Stimulated activated naive B cell treated with anti-CD40 and anti-IgM and Interleukin-4, amounts not matched to agents 10 μg/mL and 1 μg/mL and 100 μg/mL, for 72 hours (primary cell): ENCODE measurements at regions not wholly inside any gene's neighbourhood (a gene's known extent, or its start where the extent isn't known, plus 50 kb on each side); places are given as distances from the start of the nearest gene placed in this dataset.

Experiments
- ATAC-seq, 2 donors: fragments of 150-1000 bp; cut with Tn5 transposase; replicated peaks; 2 replicates each; pipeline ENCODE4 v1.10.0; 2021; ENCODE audit warnings: moderate library complexity in 1 of 2
- DNase-seq: peaks from one replicate; pipeline ENCODE4 v3.0.0; 2021
- H3K27ac Mint-ChIP-seq: one replicate; pipeline ENCODE4 v1.8.0; 2022; ENCODE audit warnings: mild to moderate bottlenecking, mixed read lengths
- H3K27me3 Mint-ChIP-seq, 2 donors: one replicate each; pipeline ENCODE4 v1.8.0; 2022; ENCODE audit warnings: mixed read lengths in 2 of 2
- H3K36me3 Mint-ChIP-seq, 2 donors: one replicate each; pipeline ENCODE4 v1.8.0; 2022; ENCODE audit warnings: mixed read lengths in 2 of 2, mild to moderate bottlenecking in 1 of 2
- H3K4me1 Mint-ChIP-seq, 2 donors: one replicate each; pipeline ENCODE4 v1.8.0; 2022; ENCODE audit warnings: mixed read lengths in 2 of 2, mild to moderate bottlenecking in 1 of 2
- H3K4me3 Mint-ChIP-seq, 2 donors: one replicate each; pipeline ENCODE4 v1.8.0; 2022; ENCODE audit warnings: mild to moderate bottlenecking in 2 of 2, mixed read lengths in 2 of 2, moderate library complexity in 1 of 2
- H3K9me3 Mint-ChIP-seq, 2 donors: one replicate each; pipeline ENCODE4 v1.8.0; 2022; ENCODE audit warnings: mixed read lengths in 2 of 2, mild to moderate bottlenecking in 1 of 2

GRCh38 chr10:130686689-130687300, 550.6 kb downstream of the GLRX3 start:
- Mint-ChIP-seq H3K27ac (no peak overlapping the region), H3K9me3 (peaks cover 4 to 11% of the 10 kb centered on the region in 2 donors), H3K4me1 (no peaks in the 10 kb centered on the region), H3K27me3 (peaks cover 0 to under 1% of the 10 kb centered on the region in 2 donors), H3K36me3 (peaks cover 0 to 2% of the 10 kb centered on the region in 2 donors), H3K4me3 (no peak overlapping the region)
- ATAC-seq (no peak), DNase-seq (no peak)

GRCh38 chr10:130687566-130687965, 551.4 kb downstream of the GLRX3 start:
- no peak for ATAC-seq
- Mint-ChIP-seq H3K4me3 (no peak overlapping the region), H3K27me3 (no peaks in the 10 kb centered on the region), H3K36me3 (peaks cover 0 to 2% of the 10 kb centered on the region in 2 donors), H3K4me1 (no peaks in the 10 kb centered on the region), H3K9me3 (peaks cover 4 to 7% of the 10 kb centered on the region in 2 donors), H3K27ac (no peak overlapping the region)
- no peak for DNase-seq

- DNase-seq (no peak), ATAC-seq (no peak)
- H3K36me3 Mint-ChIP-seq: no peaks in the 10 kb centered on the region
- H3K9me3 Mint-ChIP-seq: peaks cover 0 to 2% of the 10 kb centered on the region in 2 donors
- H3K4me1 Mint-ChIP-seq: no peaks in the 10 kb centered on the region
- no peak overlapping the region for H3K27ac Mint-ChIP-seq
- no peak overlapping the region for H3K4me3 Mint-ChIP-seq
- H3K27me3 Mint-ChIP-seq: peaks cover 0 to 3% of the 10 kb centered on the region in 2 donors
Observed at GRCh38 chr10:130689743-130690626, 553.8 kb downstream of the GLRX3 start.

DNA sequence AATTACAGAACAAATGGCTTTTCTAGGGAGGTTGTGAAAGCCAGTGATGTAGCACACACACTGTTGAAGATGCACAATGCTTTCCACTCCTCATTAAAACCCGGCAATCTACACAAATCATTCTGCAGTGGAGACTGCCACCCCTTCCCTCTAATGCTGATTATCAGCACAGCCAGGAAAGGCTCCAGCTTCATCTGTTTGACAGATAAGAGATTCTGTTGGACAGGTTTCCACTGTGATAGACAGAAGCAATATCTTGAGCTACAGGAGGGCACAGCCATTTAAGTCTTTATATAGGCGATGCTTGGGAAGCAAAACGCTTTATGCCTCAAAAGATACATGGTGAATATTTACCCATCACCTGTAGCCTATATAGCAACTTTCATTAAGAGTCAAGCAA, 555.6 kb downstream of the GLRX3 start:
- no peak overlapping the region for H3K27ac Mint-ChIP-seq
- ATAC-seq (no peak), DNase-seq (no peak)
- no peaks in the 10 kb centered on the region for H3K36me3 Mint-ChIP-seq
- no peaks in the 10 kb centered on the region for H3K4me1 Mint-ChIP-seq
- no peak overlapping the region for H3K4me3 Mint-ChIP-seq
- H3K27me3 Mint-ChIP-seq: peaks cover 0 to 3% of the 10 kb centered on the region in 2 donors
- peaks cover 0 to 3% of the 10 kb centered on the region in 2 donors for H3K9me3 Mint-ChIP-seq

- peaks cover 0 to 3% of the 10 kb centered on the region in 2 donors for H3K27me3 Mint-ChIP-seq
- no peaks in the 10 kb centered on the region for H3K4me1 Mint-ChIP-seq
- ATAC-seq: no peak
- DNase-seq: no peak
- no peak overlapping the region for H3K27ac Mint-ChIP-seq
- H3K9me3 Mint-ChIP-seq: peaks cover 0 to 4% of the 10 kb centered on the region in 2 donors
- H3K4me3 Mint-ChIP-seq: no peak overlapping the region
- no peaks in the 10 kb centered on the region for H3K36me3 Mint-ChIP-seq
Observed at GRCh38 chr10:130696870-130697269, 560.7 kb downstream of the GLRX3 start.

DNA sequence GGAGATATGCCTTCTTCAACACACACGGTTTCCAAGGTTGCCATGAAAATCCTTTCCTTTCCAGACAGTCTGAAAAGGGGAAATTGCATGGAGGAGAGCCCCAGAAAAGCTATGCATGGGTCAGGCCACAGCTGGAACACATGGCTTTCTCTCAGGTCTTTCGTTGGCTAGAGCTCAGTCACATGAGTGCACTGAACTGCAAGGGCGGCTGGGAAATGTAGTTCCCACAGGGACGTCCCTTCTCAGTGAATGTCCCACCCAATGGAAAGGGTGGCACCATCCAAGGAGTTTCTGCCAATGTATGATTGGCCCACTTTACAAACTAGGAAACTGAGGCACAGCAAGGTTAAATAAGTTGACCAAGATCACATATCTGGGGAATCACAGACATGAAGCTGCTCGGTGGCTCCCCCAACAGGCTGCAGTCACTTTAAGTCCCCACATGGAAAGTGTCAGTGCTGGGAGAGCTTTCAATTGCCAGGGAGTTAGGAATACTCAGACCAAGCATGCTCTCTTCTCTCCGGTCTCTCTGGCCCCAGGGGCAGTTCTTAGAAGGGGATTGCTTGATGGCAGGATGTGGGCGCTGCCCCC, 571.3 kb downstream of the GLRX3 start:
- DNase-seq (no peak), ATAC-seq (no peak)
- Mint-ChIP-seq H3K27me3 (no peaks in the 10 kb centered on the region), H3K36me3 (no peaks in the 10 kb centered on the region), H3K9me3 (peaks cover 0 to 6% of the 10 kb centered on the region in 2 donors), H3K4me3 (no peak overlapping the region), H3K4me1 (no peaks in the 10 kb centered on the region), H3K27ac (no peak overlapping the region)

DNA sequence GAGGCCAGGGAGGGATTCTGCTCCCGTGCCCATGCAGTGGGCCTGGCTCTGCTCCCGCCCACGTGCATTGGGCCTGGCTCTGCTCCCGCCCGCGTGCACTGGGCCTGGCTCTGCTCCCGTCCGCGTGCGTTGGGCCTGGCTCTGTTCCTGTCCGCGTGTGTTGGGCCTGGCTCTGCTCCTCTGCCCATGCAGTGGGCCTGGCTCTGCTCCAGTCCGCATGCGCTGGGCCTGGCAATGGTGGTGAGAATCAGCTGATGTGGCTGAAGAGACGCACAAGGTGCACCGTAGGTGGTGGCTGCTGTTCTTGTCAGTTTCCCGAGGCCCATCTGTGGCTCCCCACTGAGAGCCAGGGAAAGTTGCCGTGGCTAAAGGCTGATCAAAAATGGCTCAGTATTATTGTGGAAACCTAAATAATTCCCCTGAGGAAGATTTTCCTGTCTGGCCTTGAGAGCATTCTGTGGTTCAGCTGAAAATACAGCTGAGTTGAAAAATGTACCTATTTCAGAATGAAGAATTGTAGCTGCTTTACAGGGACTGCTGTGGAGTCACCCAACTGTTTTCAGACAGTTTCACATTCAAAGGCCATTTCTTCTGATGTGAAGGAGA, 572.4 kb downstream of the GLRX3 start:
- DNase-seq: no peak
- no peak for ATAC-seq
- Mint-ChIP-seq H3K9me3 (peaks cover 0 to 6% of the 10 kb centered on the region in 2 donors), H3K4me3 (no peak overlapping the region), H3K36me3 (no peaks in the 10 kb centered on the region), H3K27ac (no peak overlapping the region), H3K4me1 (no peaks in the 10 kb centered on the region), H3K27me3 (no peaks in the 10 kb centered on the region)

DNA sequence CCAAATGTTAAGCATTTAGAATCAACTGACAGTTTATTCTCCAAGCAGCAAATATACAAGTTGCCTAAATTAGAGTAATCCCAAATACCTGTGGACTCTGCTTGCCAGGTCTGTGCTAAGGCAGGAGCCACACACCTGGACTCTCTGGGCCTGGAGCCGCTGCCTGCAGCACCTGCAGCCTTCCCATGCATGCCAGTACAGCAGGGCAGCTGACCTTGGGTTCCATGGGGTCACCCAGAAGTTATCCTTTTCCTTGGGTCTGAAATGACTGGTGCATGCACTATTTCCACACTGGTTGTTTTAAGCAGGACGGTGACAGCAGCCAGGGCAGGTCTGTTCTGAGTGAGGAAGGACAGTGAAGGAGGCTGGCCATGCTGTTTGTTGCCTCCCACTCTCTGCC, 573.2 kb downstream of the GLRX3 start:
- Mint-ChIP-seq H3K36me3 (no peaks in the 10 kb centered on the region), H3K27me3 (no peaks in the 10 kb centered on the region), H3K27ac (no peak overlapping the region), H3K9me3 (peaks cover 0 to 6% of the 10 kb centered on the region in 2 donors), H3K4me1 (no peaks in the 10 kb centered on the region), H3K4me3 (no peak overlapping the region)
- ATAC-seq (no peak), DNase-seq (no peak)

DNA sequence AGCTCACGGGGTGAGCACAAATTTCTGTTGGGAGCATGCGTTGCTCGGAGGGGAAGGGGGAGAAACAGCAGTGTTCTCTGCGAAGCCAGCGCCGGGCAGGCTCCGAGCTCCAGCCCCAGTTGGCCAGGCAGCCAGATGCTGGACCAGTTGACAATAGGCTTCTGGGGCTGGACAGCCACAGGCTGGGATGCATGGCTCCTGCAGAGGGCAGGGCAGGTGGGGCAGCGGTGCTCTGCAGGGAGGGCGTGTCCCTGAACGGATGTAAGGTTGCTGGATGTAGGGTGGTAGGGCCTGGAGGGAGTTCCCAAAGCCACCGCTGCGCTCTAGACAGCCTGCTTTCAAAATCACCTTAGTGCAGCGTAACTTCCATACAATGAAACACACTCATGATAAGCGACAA, 574.9 kb downstream of the GLRX3 start:
- Mint-ChIP-seq H3K36me3 (no peaks in the 10 kb centered on the region), H3K27ac (no peak overlapping the region), H3K27me3 (no peaks in the 10 kb centered on the region), H3K9me3 (peaks cover 0 to 6% of the 10 kb centered on the region in 2 donors), H3K4me1 (no peaks in the 10 kb centered on the region), H3K4me3 (no peak overlapping the region)
- ATAC-seq (no peak), DNase-seq (no peak)

GRCh38 chr10:130713135-130713534, 576.9 kb downstream of the GLRX3 start:
- H3K9me3 Mint-ChIP-seq: no peaks in the 10 kb centered on the region

GRCh38 chr10:130713731-130714130, 577.5 kb downstream of the GLRX3 start:
- Mint-ChIP-seq H3K27ac (no peak overlapping the region), H3K27me3 (no peaks in the 10 kb centered on the region), H3K4me3 (no peak overlapping the region), H3K9me3 (no peaks in the 10 kb centered on the region), H3K36me3 (no peaks in the 10 kb centered on the region), H3K4me1 (no peaks in the 10 kb centered on the region)
- no peak for DNase-seq
- ATAC-seq: no peak

More at GRCh38 chr10:130713135-130713534, 576.9 kb downstream of the GLRX3 start:
- Mint-ChIP-seq H3K27ac (no peak overlapping the region), H3K4me1 (no peaks in the 10 kb centered on the region), H3K27me3 (no peaks in the 10 kb centered on the region), H3K4me3 (no peak overlapping the region), H3K36me3 (no peaks in the 10 kb centered on the region)
- ATAC-seq (no peak), DNase-seq (no peak)

GRCh38 chr10:130714742-130715467, 578.7 kb downstream of the GLRX3 start:
- Mint-ChIP-seq H3K4me3 (no peak overlapping the region), H3K4me1 (no peaks in the 10 kb centered on the region), H3K9me3 (no peaks in the 10 kb centered on the region), H3K27me3 (no peaks in the 10 kb centered on the region), H3K36me3 (no peaks in the 10 kb centered on the region), H3K27ac (no peak overlapping the region)
- no peak for ATAC-seq
- no peak for DNase-seq

- no peak overlapping the region for H3K27ac Mint-ChIP-seq
- DNase-seq: no peak
- no peaks in the 10 kb centered on the region for H3K4me1 Mint-ChIP-seq
- no peaks in the 10 kb centered on the region for H3K27me3 Mint-ChIP-seq
- H3K36me3 Mint-ChIP-seq: no peaks in the 10 kb centered on the region
- H3K4me3 Mint-ChIP-seq: no peak overlapping the region
- no peaks in the 10 kb centered on the region for H3K9me3 Mint-ChIP-seq
- no peak for ATAC-seq
Observed at GRCh38 chr10:130715686-130716670, 579.8 kb downstream of the GLRX3 start.
